Mucosa of descending colon (tissue), 3 donors: ENCODE measurements at regions not wholly inside any gene's neighbourhood (a gene's known extent, or its start where the extent isn't known, plus 50 kb on each side); places are given as distances from the start of the nearest gene placed in this dataset.
"Not testable (repeated sequence)": the region's sequence is repeated elsewhere in the genome, so short reads cannot be mapped to it uniquely, and the experiment has no call there.

ENCODE experiments used
- ATAC-seq: fragments of 200-7000 bp; cut with Tn5 transposase; one replicate; pipeline ENCODE4 v1.9.1; 2020; ENCODE audit warnings: mild to moderate bottlenecking, moderate library complexity
- DNase-seq, 3 donors: peaks; one replicate each; pipeline ENCODE4 v3.0.0-alpha.2; 2020
- H3K36me3 ChIP-seq: fragments of 200-600 bp; one replicate; pipeline ENCODE4 v1.8.0; 2021; ENCODE audit warnings: low read depth, mild to moderate bottlenecking
- H3K4me1 ChIP-seq: fragments of 200-600 bp; one replicate; pipeline ENCODE4 v1.8.0; 2021; ENCODE audit warnings: low read depth, mild to moderate bottlenecking
- H3K4me3 ChIP-seq: fragments of 200-600 bp; one replicate; pipeline ENCODE4 v1.8.0; 2021; ENCODE audit warnings: mild to moderate bottlenecking
- H3K9me3 ChIP-seq: fragments of 200-600 bp; one replicate; pipeline ENCODE4 v1.8.0; 2021; ENCODE audit warnings: mild to moderate bottlenecking
- intact Hi-C, 2 donors: fragments of 100-400 bp; cut with DNase I in 1 of 2; cut with micrococcal nuclease in 1 of 2; formaldehyde crosslinking; loops; one replicate each; pipeline versions ENCODE4 v1.11.0 to v1.11.1; 2022; cut with DNase I, micrococcal nuclease
- donor health status: DM: no; HTN: no; CAD: no; lungs with moderate emphysema.
- donor health status: DM: no; HTN: no; CAD: no.
- donor health status: DM: no; HTN: yes; CAD: no.

DNA sequence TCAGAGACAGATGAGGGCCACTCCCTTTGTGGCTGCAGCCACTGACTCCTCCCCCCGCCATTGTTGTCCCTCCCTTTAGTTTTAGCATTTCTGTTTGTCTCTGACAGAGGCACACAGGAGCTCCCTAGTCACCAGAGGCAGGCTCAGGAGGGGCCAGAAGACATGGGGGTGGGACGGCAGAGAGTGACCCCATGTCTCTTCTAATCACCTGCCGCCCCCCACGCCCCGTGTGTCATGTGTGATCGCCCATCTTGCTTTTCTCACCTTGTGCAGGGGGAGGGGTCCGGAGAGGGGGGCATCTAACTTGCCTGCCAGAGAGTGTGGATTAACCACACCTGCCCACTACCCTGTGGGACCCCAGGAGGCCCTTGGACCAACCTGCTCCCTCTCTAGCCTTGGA is 246.7 kb upstream of the TP53TG3C start:
- H3K4me1 ChIP-seq, DNase-seq, ATAC-seq, H3K4me3 ChIP-seq, H3K36me3 ChIP-seq, intact Hi-C loops: not testable (repeated sequence)
- H3K9me3 ChIP-seq: peaks cover 11% of the 10 kb centered on the region

DNA sequence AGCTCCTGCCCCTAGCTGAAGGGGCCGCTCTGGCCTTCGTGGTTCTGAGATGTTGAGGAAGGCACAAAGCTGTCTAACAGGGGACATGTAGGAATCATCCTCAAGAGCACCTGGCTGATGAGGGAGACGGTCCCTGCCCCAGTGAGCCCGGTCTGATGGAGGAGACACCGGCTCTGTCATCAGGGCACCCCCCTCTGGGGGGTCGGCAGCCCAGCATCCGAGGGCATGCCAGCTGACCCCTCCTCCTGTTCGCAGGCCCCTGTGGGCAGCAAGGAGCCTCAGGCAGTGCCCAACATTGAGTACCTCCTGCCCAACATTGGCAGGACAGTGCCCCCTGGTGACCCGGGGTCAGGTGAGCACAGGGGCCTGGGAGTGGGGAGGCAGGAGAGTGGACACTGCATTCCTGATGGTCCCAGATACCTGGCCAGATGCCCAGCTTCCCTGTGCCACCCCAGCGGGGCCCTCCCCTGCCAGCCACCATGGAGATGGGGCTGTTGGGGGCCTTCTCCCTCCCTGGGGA is 247.9 kb upstream of the TP53TG3C start:
- DNase-seq, ATAC-seq, H3K4me3 ChIP-seq, intact Hi-C loops, H3K4me1 ChIP-seq, H3K36me3 ChIP-seq: not testable (repeated sequence)
- H3K9me3 ChIP-seq: peaks cover 11% of the 10 kb centered on the region

DNA sequence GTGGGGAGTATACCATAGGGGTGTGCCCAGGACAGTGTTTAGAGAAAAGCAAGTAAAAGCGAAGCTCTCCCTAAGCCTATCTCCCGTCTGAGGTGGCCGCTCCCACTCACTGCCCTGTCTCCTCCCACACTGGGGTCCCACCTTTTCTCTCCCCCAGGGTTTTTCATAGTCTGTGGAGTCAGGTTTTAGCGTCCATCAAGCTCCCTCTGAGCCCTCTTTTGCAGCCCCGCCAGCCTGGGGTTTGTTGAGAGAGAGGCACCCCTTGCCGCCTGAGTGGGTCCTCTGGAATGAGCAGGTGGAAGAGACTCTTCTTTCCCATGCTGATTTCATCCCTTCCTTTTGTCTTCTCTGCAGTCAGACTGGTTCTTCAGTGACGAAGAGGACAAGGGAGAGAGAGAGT is 248.7 kb upstream of the TP53TG3C start:
- H3K36me3 ChIP-seq, intact Hi-C loops: not testable (repeated sequence)

DNA sequence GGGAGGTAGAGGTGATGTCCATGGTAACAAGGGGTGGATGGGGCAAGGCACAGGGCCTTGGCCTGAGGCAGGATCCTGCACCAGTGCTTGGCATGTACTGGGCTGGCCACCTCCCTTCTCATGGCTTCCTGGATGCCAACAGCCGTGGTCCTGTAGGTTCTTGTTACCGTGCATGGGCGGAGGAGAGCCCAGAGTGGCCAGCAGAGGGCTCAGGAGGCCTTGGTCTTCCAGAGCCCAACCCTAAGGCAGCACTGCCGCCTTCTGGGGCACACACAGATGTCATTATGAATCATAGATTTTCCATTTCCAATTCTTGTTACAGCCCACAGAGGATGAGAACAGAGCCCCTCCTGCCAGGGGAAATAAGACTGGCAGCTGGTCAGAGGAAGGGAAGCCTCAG is 254.2 kb upstream of the TP53TG3C start:
- H3K4me1 ChIP-seq, H3K4me3 ChIP-seq, ATAC-seq, intact Hi-C loops, DNase-seq, H3K36me3 ChIP-seq, H3K9me3 ChIP-seq: not testable (repeated sequence)

More for the DNA sequence above, 248.7 kb upstream of the TP53TG3C start:
- not testable (repeated sequence) for H3K4me1 ChIP-seq, H3K4me3 ChIP-seq, ATAC-seq, DNase-seq
- H3K9me3 ChIP-seq: peaks cover 11% of the 10 kb centered on the region

DNA sequence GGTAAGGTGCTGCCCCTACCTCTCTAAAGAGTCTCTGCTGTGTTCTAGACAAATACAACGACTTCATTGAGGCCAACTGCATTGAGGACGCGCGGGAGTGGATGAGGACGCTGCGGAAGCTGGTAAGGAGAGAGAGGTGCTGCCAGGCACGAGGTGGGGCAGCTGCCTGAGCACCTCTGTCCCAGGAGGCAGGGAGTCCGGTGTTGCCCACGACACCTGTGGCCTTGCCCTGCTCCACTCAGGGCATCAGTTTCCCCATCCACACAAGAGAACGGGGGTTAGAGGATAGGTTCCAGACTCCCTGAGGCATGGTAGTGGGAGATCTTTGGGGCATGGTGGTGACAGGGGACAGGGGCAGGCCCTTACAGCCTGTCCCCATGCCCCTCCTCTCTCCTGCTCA is 256.1 kb upstream of the TP53TG3C start:
- H3K36me3 ChIP-seq, DNase-seq, ATAC-seq, H3K4me3 ChIP-seq, H3K4me1 ChIP-seq, intact Hi-C loops, H3K9me3 ChIP-seq: not testable (repeated sequence)

DNA sequence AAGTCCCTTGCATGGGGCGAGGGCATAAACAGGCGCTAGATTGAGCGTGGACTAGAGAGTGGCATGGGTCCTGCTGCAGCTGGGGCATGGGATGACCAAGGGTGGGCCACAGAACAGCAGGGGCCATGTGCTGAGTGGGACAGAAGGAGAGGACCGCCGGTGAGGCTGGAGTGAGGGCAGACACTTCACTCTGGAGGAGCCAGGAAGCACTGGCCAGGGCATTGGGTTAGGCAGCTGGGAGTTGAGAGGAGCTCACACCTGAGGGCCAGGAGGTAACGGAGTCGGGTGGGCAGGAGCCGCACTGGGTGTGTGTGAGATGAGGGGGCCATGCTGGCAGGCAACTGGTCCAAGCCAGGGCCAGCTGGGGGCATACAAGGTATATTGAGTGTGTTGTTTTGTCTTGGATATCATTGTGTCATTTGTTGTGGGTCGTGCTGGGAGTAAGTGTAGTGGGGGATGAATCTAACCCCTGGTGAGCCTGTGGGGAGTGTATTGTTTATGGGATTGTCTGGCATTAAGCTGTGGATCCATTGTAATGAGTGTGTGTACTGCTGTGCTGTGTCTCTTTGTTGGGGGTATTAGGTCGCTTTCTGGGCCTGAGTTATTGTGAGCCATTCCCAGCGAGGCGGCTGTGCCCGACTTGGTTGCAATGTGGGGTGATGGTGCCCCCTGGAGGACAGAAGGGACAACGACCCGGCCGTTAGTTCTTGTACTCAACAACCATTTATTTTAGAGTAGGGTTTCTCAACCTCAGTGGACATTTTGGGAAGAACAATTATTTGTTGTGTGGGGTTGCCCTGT is 256.5 kb upstream of the TP53TG3 start:
- ATAC-seq, H3K4me3 ChIP-seq, intact Hi-C loops, H3K36me3 ChIP-seq, H3K4me1 ChIP-seq, H3K9me3 ChIP-seq: not testable (repeated sequence)
- DNase-seq: peak in 1 of 3 donors; percentile 1

DNA sequence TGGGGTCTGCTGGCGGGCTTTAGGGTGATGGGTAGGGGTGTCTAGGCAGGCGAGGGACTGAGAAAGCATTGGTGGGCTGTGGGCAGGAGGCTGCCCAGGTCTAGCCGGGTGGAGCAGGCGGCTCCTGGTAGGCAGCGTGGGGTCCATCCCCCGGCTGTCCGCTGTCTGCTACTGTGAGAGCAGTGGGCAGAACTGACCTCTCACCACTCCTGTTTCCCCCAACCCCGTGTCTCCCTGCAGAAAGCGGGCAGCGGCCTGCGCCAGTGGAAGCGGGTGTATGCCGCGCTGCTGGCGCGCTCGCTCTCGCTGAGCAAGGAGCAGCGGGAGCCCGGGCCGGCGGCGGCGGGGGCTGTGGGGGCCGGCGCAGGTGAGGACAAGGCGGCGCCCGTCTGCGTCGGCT is 249.2 kb upstream of the TP53TG3 start:
- H3K4me3 ChIP-seq, ATAC-seq, H3K9me3 ChIP-seq, DNase-seq, H3K4me1 ChIP-seq, intact Hi-C loops, H3K36me3 ChIP-seq: not testable (repeated sequence)

DNA sequence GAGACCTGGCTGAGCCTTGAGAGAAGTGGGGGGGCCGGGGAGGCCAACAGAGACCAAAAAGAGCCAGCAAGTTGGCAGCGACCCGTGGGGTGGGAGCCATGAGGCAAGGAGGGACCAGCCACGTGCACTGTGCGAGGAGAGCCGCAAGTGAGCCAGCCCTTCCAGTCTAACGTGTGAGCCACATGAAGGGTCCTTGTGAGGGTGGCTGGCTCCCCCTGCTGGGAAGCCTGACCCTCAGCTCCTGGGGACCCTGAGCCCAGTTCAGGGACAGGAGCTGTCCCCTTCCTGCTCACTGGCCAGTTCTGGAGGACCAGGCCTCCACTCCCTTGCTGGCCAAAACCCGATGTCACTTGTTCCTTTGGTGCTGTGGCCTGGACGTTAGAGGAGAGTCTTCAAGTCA is 246.6 kb upstream of the TP53TG3 start:
- intact Hi-C loops, ATAC-seq, H3K4me3 ChIP-seq, H3K4me1 ChIP-seq, H3K9me3 ChIP-seq, DNase-seq, H3K36me3 ChIP-seq: not testable (repeated sequence)

DNA sequence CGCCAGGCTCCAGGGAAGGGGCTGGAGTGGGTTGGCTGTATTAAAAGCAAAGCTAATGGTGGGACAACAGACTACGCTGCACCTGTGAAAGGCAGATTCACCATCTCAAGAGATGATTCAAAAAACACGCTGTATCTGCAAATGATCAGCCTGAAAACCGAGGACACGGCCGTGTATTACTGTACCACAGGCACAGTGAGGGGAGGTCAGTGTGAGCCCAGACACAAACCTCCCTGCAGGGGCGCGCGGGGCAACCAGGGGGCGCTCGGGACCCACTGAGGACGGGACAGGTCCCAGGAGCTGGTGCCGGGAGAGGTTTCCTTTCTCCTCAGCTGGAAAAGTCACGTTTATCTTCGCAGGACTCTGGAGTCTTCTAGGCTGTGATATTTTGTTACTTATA is 239.4 kb upstream of the TP53TG3 start:
- H3K9me3 ChIP-seq, intact Hi-C loops, H3K36me3 ChIP-seq, DNase-seq, H3K4me1 ChIP-seq, H3K4me3 ChIP-seq, ATAC-seq: not testable (repeated sequence)

DNA sequence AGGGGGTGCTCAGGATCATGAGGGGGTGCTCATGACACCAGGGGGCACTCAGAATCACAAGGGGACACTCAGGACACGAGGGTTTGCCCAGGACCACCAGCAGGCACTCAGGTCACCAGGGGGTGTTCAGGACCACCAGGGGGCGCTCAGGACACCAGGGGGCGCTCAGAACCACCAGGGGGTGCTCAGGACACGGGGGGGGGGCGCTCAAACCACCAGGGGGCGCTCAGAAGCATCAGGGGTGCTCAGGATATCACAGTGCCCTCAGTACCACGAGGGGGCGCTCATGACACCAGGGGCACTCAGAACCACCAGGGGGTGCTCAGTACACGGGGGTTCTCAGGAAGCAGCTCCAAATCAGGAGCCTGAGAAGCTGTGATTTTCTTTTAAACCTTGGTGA is 221.8 kb upstream of the TP53TG3 start:
- H3K4me1 ChIP-seq, ATAC-seq, H3K4me3 ChIP-seq, intact Hi-C loops, H3K9me3 ChIP-seq, H3K36me3 ChIP-seq, DNase-seq: not testable (repeated sequence)

DNA sequence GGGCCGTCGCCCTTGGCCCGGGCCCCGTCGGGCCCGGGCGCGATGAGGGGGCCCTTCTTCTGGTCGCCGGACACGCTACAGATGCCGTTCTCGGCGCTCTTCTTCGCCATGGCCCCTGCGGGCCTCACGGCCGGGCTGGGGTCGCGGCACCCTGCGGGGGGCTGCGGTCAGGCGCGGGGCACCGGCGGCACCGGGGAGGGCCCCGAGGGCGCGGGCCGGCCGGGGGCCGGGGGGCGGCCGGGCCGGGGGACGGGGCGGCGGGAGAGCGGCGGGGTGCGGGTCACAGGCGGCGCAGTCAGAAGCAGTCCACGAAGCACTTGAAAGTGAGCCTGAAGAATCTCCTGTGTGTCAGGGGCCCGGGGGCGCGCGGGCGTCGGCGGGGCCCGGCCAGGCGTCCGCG is 209.4 kb upstream of the TP53TG3 start:
- H3K4me1 ChIP-seq, H3K36me3 ChIP-seq, H3K4me3 ChIP-seq, H3K9me3 ChIP-seq, intact Hi-C loops, DNase-seq, ATAC-seq: not testable (repeated sequence)

DNA sequence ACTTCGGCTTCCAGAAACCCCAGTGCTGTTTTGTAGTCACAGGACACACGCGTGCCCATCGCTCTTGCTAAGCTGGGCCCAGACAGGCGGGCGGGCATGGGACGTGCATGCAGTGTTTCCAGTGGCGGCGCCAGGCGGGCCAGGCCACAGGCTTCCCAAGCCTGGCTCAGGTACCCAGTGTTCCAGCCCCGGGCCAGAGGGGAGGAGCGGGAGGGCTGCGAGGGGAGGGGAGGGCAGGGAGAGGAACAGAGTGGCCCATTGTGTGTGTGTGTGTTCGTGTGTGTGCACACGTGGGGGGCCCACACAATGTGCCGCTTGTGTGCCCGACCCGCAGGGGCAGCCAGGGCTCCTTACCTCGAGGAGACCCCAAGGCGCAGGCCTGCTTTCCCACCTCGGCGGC is 208.6 kb upstream of the TP53TG3 start:
- intact Hi-C loops, DNase-seq: not testable (repeated sequence)

DNA sequence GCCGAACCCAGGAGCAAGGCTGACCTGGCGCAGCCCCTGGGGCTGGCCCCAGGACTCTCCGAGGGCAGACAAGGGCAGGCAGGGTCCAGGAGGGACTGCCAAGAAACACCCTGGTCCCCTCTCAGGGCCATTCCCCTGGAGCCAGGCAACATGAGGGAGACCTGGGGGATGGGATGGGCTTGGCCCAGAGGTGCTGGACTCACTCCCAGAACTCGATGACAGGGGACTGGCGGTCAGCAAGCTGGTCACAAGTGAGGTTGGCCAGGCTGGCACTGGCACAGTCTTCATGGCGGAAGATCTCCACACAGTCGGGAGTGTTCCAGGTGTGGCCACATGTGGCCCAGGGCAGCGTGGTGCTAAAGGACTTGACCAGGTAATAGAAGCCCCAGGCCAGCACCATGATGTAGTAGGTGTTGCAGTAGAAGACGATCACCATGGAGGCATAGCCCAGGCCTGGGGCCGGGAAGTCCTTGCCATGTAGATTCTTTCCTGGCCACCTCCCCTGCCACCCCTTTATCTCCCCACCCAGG is 206.4 kb upstream of the TP53TG3 start:
- H3K4me3 ChIP-seq, DNase-seq, ATAC-seq, intact Hi-C loops, H3K9me3 ChIP-seq, H3K36me3 ChIP-seq, H3K4me1 ChIP-seq: not testable (repeated sequence)

More for the DNA sequence above, 208.6 kb upstream of the TP53TG3 start:
- H3K9me3 ChIP-seq, H3K4me1 ChIP-seq, H3K4me3 ChIP-seq, ATAC-seq, H3K36me3 ChIP-seq: not testable (repeated sequence)

DNA sequence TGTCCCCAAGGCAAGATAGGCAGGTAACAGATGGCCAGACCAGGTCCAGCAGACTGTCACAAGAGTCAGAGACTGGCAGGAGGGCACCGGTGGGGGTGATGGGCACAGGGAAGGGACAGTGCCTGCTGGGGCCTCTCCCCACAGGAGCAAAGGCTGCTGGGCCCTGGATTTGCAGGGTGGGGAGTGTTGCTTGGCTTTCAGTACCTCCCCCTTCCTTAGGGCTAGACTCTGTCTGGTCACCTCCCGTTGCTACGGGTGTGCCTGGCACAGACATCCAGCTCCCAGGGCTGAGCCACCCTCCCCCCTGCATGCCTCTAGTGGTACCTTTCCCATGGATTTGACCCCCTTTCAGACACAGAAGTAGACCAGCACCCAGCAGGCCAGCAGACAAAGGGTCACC is 205.7 kb upstream of the TP53TG3 start:
- H3K4me1 ChIP-seq, intact Hi-C loops, H3K9me3 ChIP-seq, H3K36me3 ChIP-seq, H3K4me3 ChIP-seq, DNase-seq, ATAC-seq: not testable (repeated sequence)

DNA sequence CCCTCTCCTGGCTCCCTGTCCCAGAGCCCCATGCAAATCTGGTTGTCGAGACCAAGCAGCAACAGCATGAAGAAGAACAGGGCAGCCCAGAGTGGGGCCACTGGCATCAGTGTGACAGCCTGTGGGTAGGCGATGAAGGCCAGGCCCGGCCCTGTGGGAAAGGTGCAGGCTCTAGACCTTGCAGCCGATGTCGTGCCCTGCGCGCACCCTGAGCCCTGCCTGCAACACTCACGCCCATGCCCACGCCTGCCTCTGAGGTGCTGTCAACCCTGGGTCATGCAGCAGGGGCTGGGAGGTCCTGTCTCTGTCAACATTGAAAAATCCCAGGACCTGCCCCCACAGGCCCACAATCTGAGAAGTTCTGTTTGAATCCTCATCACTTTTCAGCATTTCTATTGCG is 204.0 kb upstream of the TP53TG3 start:
- H3K9me3 ChIP-seq, H3K36me3 ChIP-seq, intact Hi-C loops, H3K4me1 ChIP-seq, DNase-seq, H3K4me3 ChIP-seq, ATAC-seq: not testable (repeated sequence)
